Activated CD8-positive, alpha-beta T cell treated with anti-CD3 and anti-CD28 coated beads for 36 hours (primary cell): ENCODE measurements at regions not wholly inside any gene's neighbourhood (a gene's known extent, or its start where the extent isn't known, plus 50 kb on each side); places are given as distances from the start of the nearest gene placed in this dataset.

Experiments
- ATAC-seq: fragments of 200-7000 bp; cut with Tn5 transposase; one replicate; pipeline ENCODE4 v1.10.0; 2021; ENCODE audit warnings: mild to moderate bottlenecking, moderate library complexity
- CTCF ChIA-PET: fragments of 350-600 bp; sonication (Branson Sonifier 250); formaldehyde crosslinking; loops from one replicate; lab custom pipeline; 2021; ENCODE audit warnings: antibody characterized with exemption; lab: Charles Lee
- POLR2A ChIA-PET: fragments of 350-600 bp; sonication (Branson Sonifier 250); formaldehyde crosslinking; loops from one replicate; lab custom pipeline; 2021; ENCODE audit warnings: antibody characterized with exemption; lab: Charles Lee
- DNase-seq: peaks from one replicate; pipeline ENCODE4 v3.0.0-alpha.2; 2020
- H3K27ac Mint-ChIP-seq: one replicate; pipeline ENCODE4 v1.8.0; 2021; ENCODE audit warnings: mild to moderate bottlenecking, mixed read lengths
- H3K27me3 Mint-ChIP-seq: one replicate; pipeline ENCODE4 v1.8.0; 2021; ENCODE audit warnings: mixed read lengths
- H3K36me3 Mint-ChIP-seq: one replicate; pipeline ENCODE4 v1.8.0; 2021; ENCODE audit warnings: low read depth, mixed read lengths
- H3K4me1 Mint-ChIP-seq: one replicate; pipeline ENCODE4 v1.8.0; 2021; ENCODE audit warnings: low read depth, mixed read lengths
- H3K4me3 Mint-ChIP-seq: one replicate; pipeline ENCODE4 v1.8.0; 2021; ENCODE audit warnings: mild to moderate bottlenecking, moderate library complexity, mixed read lengths
- H3K9me3 Mint-ChIP-seq: one replicate; pipeline ENCODE4 v1.8.0; 2021; ENCODE audit warnings: mixed read lengths
- CTCF ChIP-seq: fragments of 200-600 bp; IDR thresholded peaks from one replicate; pipeline ENCODE4 v1.8.0; 2022; ENCODE audit warnings: antibody characterized with exemption, mild to moderate bottlenecking
- intact Hi-C: fragments of 100-400 bp; cut with micrococcal nuclease; formaldehyde crosslinking; loops from one replicate; pipeline ENCODE4 v1.10.0; 2022

- no peak for TF ChIP-seq CTCF
- POLR2A ChIA-PET, result no interaction called here
- Mint-ChIP-seq H3K9me3 (peaks cover 5% of the 10 kb centered on the region), H3K4me1 (no peaks in the 10 kb centered on the region), H3K27ac (no peak overlapping the region), H3K27me3 (no peaks in the 10 kb centered on the region), H3K4me3 (no peak overlapping the region), H3K36me3 (no peaks in the 10 kb centered on the region)
- CTCF ChIA-PET, result no interaction called here
- DNase-seq, result no peak
- ATAC-seq, result no peak
- intact Hi-C loops, result no loop called here
Observed at GRCh38 chr9:108687006-108687987, 168.5 kb downstream of the ACTL7B start.

- no peaks in the 10 kb centered on the region for H3K27me3 Mint-ChIP-seq
- no peak for TF ChIP-seq CTCF
- H3K4me3 Mint-ChIP-seq, result no peak overlapping the region
- ATAC-seq, result no peak
- no peaks in the 10 kb centered on the region for H3K36me3 Mint-ChIP-seq
- no peaks in the 10 kb centered on the region for H3K4me1 Mint-ChIP-seq
- POLR2A ChIA-PET, result interaction anchor here (0.6 kb wide), 1 partner anchor 43 kb away, joined by 3 read pairs; no protein-coding TSS in a partner anchor
- CTCF ChIA-PET, result no interaction called here
- H3K27ac Mint-ChIP-seq, result no peak overlapping the region
- DNase-seq, result no peak
- H3K9me3 Mint-ChIP-seq, result peaks cover 5% of the 10 kb centered on the region
- intact Hi-C loops, result no loop called here
Observed at GRCh38 chr9:108684288-108685025, 171.3 kb downstream of the ACTL7B start.

GRCh38 chr9:108683245-108683644, 172.5 kb downstream of the ACTL7B start:
- no peaks in the 10 kb centered on the region for H3K36me3 Mint-ChIP-seq
- DNase-seq (no peak), ATAC-seq (no peak)
- CTCF ChIA-PET, result no interaction called here
- H3K4me1 Mint-ChIP-seq, result no peaks in the 10 kb centered on the region
- H3K4me3 Mint-ChIP-seq, result no peak overlapping the region
- intact Hi-C loops, result no loop called here
- no peak overlapping the region for H3K27ac Mint-ChIP-seq
- POLR2A ChIA-PET, result no interaction called here
- TF ChIP-seq CTCF, result no peak
- H3K9me3 Mint-ChIP-seq, result peaks cover 5% of the 10 kb centered on the region
- H3K27me3 Mint-ChIP-seq, result no peaks in the 10 kb centered on the region

GRCh38 chr9:108681851-108682590, 173.8 kb downstream of the ACTL7B start:
- Mint-ChIP-seq H3K27ac (no peak overlapping the region), H3K4me1 (no peaks in the 10 kb centered on the region), H3K9me3 (peaks cover 1% of the 10 kb centered on the region), H3K27me3 (no peaks in the 10 kb centered on the region), H3K4me3 (no peak overlapping the region), H3K36me3 (no peaks in the 10 kb centered on the region)
- intact Hi-C loops, result no loop called here
- no peak for TF ChIP-seq CTCF
- ChIA-PET POLR2A (no interaction called here), CTCF (no interaction called here)
- no peak for ATAC-seq
- no peak for DNase-seq
